ENCODE measurements at regions not wholly inside any gene's neighbourhood (a gene's known extent, or its start where the extent isn't known, plus 50 kb on each side); places are given as distances from the start of the nearest gene placed in this dataset.

- TF ChIP-seq ZHX2 (IDR thresholded peaks at IDR 0.05; ENCODE audit: low read depth) (no peak), ZHX2 (CRISPR knock-in tag; IDR thresholded peaks at IDR 0.05; ENCODE audit: borderline replicate concordance) (no peak), FOXK1 (CRISPR knock-in tag; IDR thresholded peaks at IDR 0.05; ENCODE audit: borderline replicate concordance, low read depth) (no peak), ZKSCAN5 (CRISPR knock-in tag; IDR thresholded peaks at IDR 0.05) (no peak), ZBTB7A (CRISPR knock-in tag; IDR thresholded peaks at IDR 0.05) (no peak), TCF7L2 (IDR thresholded peaks at IDR 0.05; ENCODE audit: low read depth, low read length) (no peak), CBX2 (IDR thresholded peaks at IDR 0.05; ENCODE audit: low read depth, low read length) (no peak), CBX2 (CRISPR knock-in tag; IDR thresholded peaks at IDR 0.05; ENCODE audit: low read depth) (no peak), ZNF350 (CRISPR knock-in tag; IDR thresholded peaks at IDR 0.05; ENCODE audit: borderline replicate concordance, low read depth) (no peak), PPARG (CRISPR knock-in tag; conservative IDR thresholded peaks at IDR 0.05) (no peak), EED (CRISPR knock-in tag; IDR thresholded peaks at IDR 0.05) (no peak), RFXANK (CRISPR knock-in tag; IDR thresholded peaks at IDR 0.05) (no peak), HNRNPLL (IDR thresholded peaks at IDR 0.05; ENCODE audit: low read depth, low read length, poor library complexity, severe bottlenecking) (no peak), ZNF292 (CRISPR knock-in tag; IDR thresholded peaks at IDR 0.05; ENCODE audit: borderline replicate concordance, low read depth) (no peak), ZSCAN9 (CRISPR knock-in tag; IDR thresholded peaks at IDR 0.05; ENCODE audit: borderline replicate concordance) (no peak), NFE2L2 (IDR thresholded peaks at IDR 0.05; ENCODE audit: low read length) (no peak), SMC3 (IDR thresholded peaks at IDR 0.05; ENCODE audit: low read length) (no peak)
These were observed 59.1 kb upstream of the TMC1 start (continued) for GRCh38 chr9:72462340-72462739.
